ENCODE measurements at regions not wholly inside any gene's neighbourhood (a gene's known extent, or its start where the extent isn't known, plus 50 kb on each side); places are given as distances from the start of the nearest gene placed in this dataset.

DNA sequence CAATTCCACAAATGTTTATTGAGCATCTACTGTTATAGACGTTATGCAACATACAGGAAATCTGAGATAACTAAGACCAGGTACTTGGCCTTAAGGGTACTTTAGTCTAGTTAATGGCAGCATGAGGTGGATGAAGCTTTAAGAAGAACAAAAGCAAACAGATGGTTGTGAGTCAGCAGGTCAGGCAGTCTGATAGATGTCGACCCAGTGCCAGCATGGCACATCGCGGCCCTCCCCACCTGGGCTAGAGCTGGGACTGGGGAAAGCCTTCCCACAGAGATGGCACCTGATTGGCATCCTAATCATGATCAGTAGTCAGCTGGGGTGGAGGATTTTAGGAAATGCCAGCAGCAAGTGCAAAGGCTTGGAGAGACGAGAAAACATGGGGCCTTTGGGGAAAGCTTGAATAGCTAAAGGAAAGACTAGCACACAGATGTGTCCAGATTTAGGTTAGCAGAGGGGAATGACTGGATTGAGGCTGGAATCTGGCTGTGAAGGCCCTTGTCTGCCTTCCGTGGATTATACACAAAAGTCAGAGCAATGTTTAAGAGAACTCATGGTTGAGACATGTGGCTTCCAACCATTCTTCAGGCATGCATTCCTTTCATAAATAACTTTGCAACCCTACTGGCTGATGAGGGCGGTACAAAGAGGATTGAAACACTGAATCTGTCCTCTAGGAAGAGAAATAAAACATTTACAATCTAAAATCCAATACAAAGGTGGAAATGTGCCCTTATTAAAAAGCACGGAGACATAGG is 395.4 kb upstream of the WWC1 start:
- H4K20me1 ChIP-seq (ENCODE audit: insufficient read depth), result no peaks in the 10 kb centered on the region
- H3K9me2 ChIP-seq (ENCODE audit: insufficient read depth, low read length), result no peaks in the 10 kb centered on the region
- H3K27me3 ChIP-seq (ENCODE audit: insufficient read depth, low read depth, low read length), result no peaks in the 10 kb centered on the region
- H3K36me3 ChIP-seq (ENCODE audit: insufficient read depth, low read length), result no peaks in the 10 kb centered on the region
- no peaks in the 10 kb centered on the region for H3K79me2 ChIP-seq (replicated peaks; ENCODE audit: insufficient read depth, low read length)
- no peak overlapping the region for H3K4me2 ChIP-seq (ENCODE audit: low read length)
- H2AFZ ChIP-seq (ENCODE audit: low read depth, low read length), result no peak overlapping the region
- no peaks in the 10 kb centered on the region for H3K9me3 ChIP-seq (ENCODE audit: low read length)
- H3K4me3 ChIP-seq (ENCODE audit: low read length), result no peak overlapping the region
- no peak for TF ChIP-seq TAF1 (IDR thresholded peaks at IDR 0.05; ENCODE audit: low read depth)
- no peak for TF ChIP-seq MXI1 (conservative IDR thresholded peaks at IDR 0.05; ENCODE audit: poor library complexity, severe bottlenecking)
- no peak for TF ChIP-seq EP300 (conservative IDR thresholded peaks at IDR 0.05; ENCODE audit: poor library complexity, severe bottlenecking)
- TF ChIP-seq RAD21 (conservative IDR thresholded peaks at IDR 0.05), result no peak
- no peak for TF ChIP-seq CTCF (IDR thresholded peaks at IDR 0.05; ENCODE audit: poor library complexity, severe bottlenecking)
- no peak for TF ChIP-seq SMC3 (conservative IDR thresholded peaks at IDR 0.05; ENCODE audit: poor library complexity)
- no peak for TF ChIP-seq POLR2AphosphoS5 (IDR thresholded peaks at IDR 0.05)
- TF ChIP-seq REST (IDR thresholded peaks at IDR 0.05; ENCODE audit: borderline replicate concordance), result no peak
- no peak for TF ChIP-seq EZH2 (IDR thresholded peaks at IDR 0.05; ENCODE audit: borderline replicate concordance, insufficient read depth, low read length, poor library complexity, severe bottlenecking)
- no peak overlapping the region for H3K9ac ChIP-seq (ENCODE audit: low read length)
- H3K27ac ChIP-seq (ENCODE audit: low read length), result no peak overlapping the region
- no peaks in the 10 kb centered on the region for H3F3A ChIP-seq (ENCODE audit: insufficient read depth, low read length, poor library complexity, severe bottlenecking)

DNA sequence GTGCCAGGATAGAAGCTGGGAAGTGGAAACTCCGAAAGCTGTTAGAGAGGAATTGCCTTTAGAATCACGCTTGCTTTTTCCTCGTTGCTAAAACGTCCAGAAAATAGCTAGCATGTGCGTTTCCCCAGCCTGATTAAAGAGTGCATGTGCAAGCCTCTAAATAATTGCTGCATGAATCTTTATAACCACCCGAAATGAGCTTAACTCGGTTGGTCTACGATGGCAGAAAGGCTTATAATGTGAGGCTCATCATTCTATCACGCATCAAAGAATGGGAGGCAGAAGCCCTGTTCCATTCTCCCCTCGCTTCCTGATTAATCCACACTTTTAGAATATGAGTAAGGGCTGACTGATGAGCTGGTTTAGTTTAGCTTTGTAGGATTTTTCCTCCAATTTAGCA is 394.6 kb upstream of the WWC1 start:
- peak overlapping the region; percentile 9 for H3K4me2 ChIP-seq (ENCODE audit: low read length)
- TF ChIP-seq RAD21 (conservative IDR thresholded peaks at IDR 0.05) (no peak), EZH2 (IDR thresholded peaks at IDR 0.05; ENCODE audit: borderline replicate concordance, insufficient read depth, low read length, poor library complexity, severe bottlenecking) (no peak), EP300 (conservative IDR thresholded peaks at IDR 0.05; ENCODE audit: poor library complexity, severe bottlenecking) (no peak), TAF1 (IDR thresholded peaks at IDR 0.05; ENCODE audit: low read depth) (no peak), SMC3 (conservative IDR thresholded peaks at IDR 0.05; ENCODE audit: poor library complexity) (no peak), CTCF (IDR thresholded peaks at IDR 0.05; ENCODE audit: poor library complexity, severe bottlenecking) (no peak), REST (IDR thresholded peaks at IDR 0.05; ENCODE audit: borderline replicate concordance) (no peak), MXI1 (conservative IDR thresholded peaks at IDR 0.05; ENCODE audit: poor library complexity, severe bottlenecking) (no peak), POLR2AphosphoS5 (IDR thresholded peaks at IDR 0.05) (no peak)
- H3K27ac ChIP-seq (ENCODE audit: low read length), result peak overlapping the region; percentile 55
- no peaks in the 10 kb centered on the region for H4K20me1 ChIP-seq (ENCODE audit: insufficient read depth)
- H3K4me3 ChIP-seq (ENCODE audit: low read length), result peak overlapping the region; percentile 24
- H2AFZ ChIP-seq (ENCODE audit: low read depth, low read length), result no peak overlapping the region
- no peaks in the 10 kb centered on the region for H3K27me3 ChIP-seq (ENCODE audit: insufficient read depth, low read depth, low read length)
- no peaks in the 10 kb centered on the region for H3K79me2 ChIP-seq (replicated peaks; ENCODE audit: insufficient read depth, low read length)
- H3K9me2 ChIP-seq (ENCODE audit: insufficient read depth, low read length), result no peaks in the 10 kb centered on the region
- H3K9me3 ChIP-seq (ENCODE audit: low read length), result no peaks in the 10 kb centered on the region
- no peaks in the 10 kb centered on the region for H3K36me3 ChIP-seq (ENCODE audit: insufficient read depth, low read length)
- H3F3A ChIP-seq (ENCODE audit: insufficient read depth, low read length, poor library complexity, severe bottlenecking), result no peaks in the 10 kb centered on the region
- no peak overlapping the region for H3K9ac ChIP-seq (ENCODE audit: low read length)
